Stomach (tissue), 4 donors: ENCODE measurements at regions not wholly inside any gene's neighbourhood (a gene's known extent, or its start where the extent isn't known, plus 50 kb on each side); places are given as distances from the start of the nearest gene placed in this dataset.

ENCODE experiments used
- EP300 ChIP-seq: sonication (generic); formaldehyde crosslinking; IDR thresholded peaks from one replicate; pipeline ENCODE4 v1.6.1; 2017; ENCODE audit warnings: antibody characterized with exemption
- POLR2A ChIP-seq, 4 donors: fragments of 450-650 bp; IDR thresholded peaks; one replicate each; pipeline ENCODE4 v1.6.1; 2016; ENCODE audit warnings: antibody characterized with exemption in 4 of 4, control low read depth in 2 of 4, mild to moderate bottlenecking in 1 of 4, moderate library complexity in 1 of 4
- POLR2AphosphoS5 ChIP-seq, 3 donors: sonication (generic); formaldehyde crosslinking; IDR thresholded peaks; one replicate each; pipeline ENCODE4 v1.6.1; 2016; ENCODE audit warnings: antibody characterized with exemption in 3 of 3
- TF ChIP-seq, protein P1 (sequence below), 7 experiments: fragments of 450-650 bp in 4 of 7; fragments of 200-600 bp in 3 of 7; sonication (generic) in 3 of 7; IDR thresholded peaks; one replicate each; pipeline ENCODE4 v1.5.1; 2016 to 2019; ENCODE audit warnings: antibody characterized with exemption in 7 of 7, control low read depth in 2 of 7, mild to moderate bottlenecking in 1 of 7

DNA sequence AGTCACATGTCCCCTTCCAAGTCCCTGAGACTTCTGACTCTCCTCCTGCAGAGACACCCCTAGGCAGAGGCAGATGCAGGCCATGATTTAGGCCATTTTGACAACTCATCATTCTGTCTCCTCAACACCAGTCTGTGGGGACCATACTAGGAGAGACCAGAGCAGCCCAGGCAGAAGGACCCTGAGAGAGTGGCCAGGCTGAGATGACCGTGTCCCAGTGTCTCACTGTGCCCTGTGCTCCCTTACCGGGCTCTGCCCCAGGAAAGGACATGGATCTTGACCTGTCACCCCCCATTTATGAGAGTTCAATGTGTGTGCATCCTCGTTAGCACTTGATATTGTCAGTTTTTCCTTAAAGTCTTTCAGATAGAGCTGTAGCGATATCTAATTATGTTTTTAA is 52.4 kb upstream of the IGLL5 start:
- TF ChIP-seq, protein P1, sequence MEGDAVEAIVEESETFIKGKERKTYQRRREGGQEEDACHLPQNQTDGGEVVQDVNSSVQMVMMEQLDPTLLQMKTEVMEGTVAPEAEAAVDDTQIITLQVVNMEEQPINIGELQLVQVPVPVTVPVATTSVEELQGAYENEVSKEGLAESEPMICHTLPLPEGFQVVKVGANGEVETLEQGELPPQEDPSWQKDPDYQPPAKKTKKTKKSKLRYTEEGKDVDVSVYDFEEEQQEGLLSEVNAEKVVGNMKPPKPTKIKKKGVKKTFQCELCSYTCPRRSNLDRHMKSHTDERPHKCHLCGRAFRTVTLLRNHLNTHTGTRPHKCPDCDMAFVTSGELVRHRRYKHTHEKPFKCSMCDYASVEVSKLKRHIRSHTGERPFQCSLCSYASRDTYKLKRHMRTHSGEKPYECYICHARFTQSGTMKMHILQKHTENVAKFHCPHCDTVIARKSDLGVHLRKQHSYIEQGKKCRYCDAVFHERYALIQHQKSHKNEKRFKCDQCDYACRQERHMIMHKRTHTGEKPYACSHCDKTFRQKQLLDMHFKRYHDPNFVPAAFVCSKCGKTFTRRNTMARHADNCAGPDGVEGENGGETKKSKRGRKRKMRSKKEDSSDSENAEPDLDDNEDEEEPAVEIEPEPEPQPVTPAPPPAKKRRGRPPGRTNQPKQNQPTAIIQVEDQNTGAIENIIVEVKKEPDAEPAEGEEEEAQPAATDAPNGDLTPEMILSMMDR (IDR thresholded peaks at IDR 0.05): no peak
- no peak for TF ChIP-seq EP300
- no peak for TF ChIP-seq POLR2A (IDR thresholded peaks at IDR 0.05)
- no peak for TF ChIP-seq POLR2AphosphoS5 (IDR thresholded peaks at IDR 0.05)
